Right renal cortex interstitium (tissue), 3 donors: ENCODE measurements at regions not wholly inside any gene's neighbourhood (a gene's known extent, or its start where the extent isn't known, plus 50 kb on each side); places are given as distances from the start of the nearest gene placed in this dataset.
A peak's percentile ranks its signal among the peaks of the same experiment; 100 is the strongest.
"Not testable (repeated sequence)": the region's sequence is repeated elsewhere in the genome, so short reads cannot be mapped to it uniquely, and the experiment has no call there.

ENCODE experiments used
- DNase-seq, 3 donors: peaks; one replicate each; pipeline ENCODE4 v3.0.0-alpha.2; 2013; ENCODE audit warnings: low read depth in 3 of 3, low spot score in 2 of 3

- DNase-seq, result not testable (repeated sequence)
Observed at GRCh38 chr10:61818251-61818650, 83.2 kb upstream of the ARID5B start.

GRCh38 chr10:61819208-61819607 is 82.3 kb upstream of the ARID5B start:
- DNase-seq, result no peak

GRCh38 chr10:61821153-61821552 is 80.3 kb upstream of the ARID5B start:
- no peak for DNase-seq

GRCh38 chr10:61821693-61822092 is 79.8 kb upstream of the ARID5B start:
- DNase-seq, result no peak

GRCh38 chr10:61822096-61822495 is 79.4 kb upstream of the ARID5B start:
- DNase-seq, result no peak

- no peak for DNase-seq
Observed at GRCh38 chr10:61822781-61823230, 78.7 kb upstream of the ARID5B start.

- no peak for DNase-seq
Observed at GRCh38 chr10:61825001-61825400, 76.5 kb upstream of the ARID5B start.

GRCh38 chr10:61825628-61826027 is 75.9 kb upstream of the ARID5B start:
- DNase-seq, result no peak

- no peak for DNase-seq
Observed at GRCh38 chr10:61828034-61828433, 73.5 kb upstream of the ARID5B start.

GRCh38 chr10:61828788-61829187 is 72.7 kb upstream of the ARID5B start:
- no peak for DNase-seq

- DNase-seq, result no peak
Observed at GRCh38 chr10:61830072-61830845, 71.2 kb upstream of the ARID5B start.

GRCh38 chr10:61830846-61831273 is 70.6 kb upstream of the ARID5B start:
- no peak for DNase-seq

GRCh38 chr10:61832866-61833481 is 68.5 kb upstream of the ARID5B start:
- DNase-seq, result no peak

- DNase-seq, result no peak
Observed at GRCh38 chr10:61834519-61834918, 67.0 kb upstream of the ARID5B start.

GRCh38 chr10:61835069-61835945 is 66.2 kb upstream of the ARID5B start:
- DNase-seq, result peak in 1 of 3 donors; percentile 18

- peak in 1 of 3 donors; percentile 16 for DNase-seq
Observed at GRCh38 chr10:61835946-61836887, 65.3 kb upstream of the ARID5B start.

GRCh38 chr10:61836888-61837754 is 64.4 kb upstream of the ARID5B start:
- DNase-seq, result peak in 1 of 3 donors; percentile 10

GRCh38 chr10:61837755-61838171 is 63.7 kb upstream of the ARID5B start:
- peak in 2 of 3 donors; percentile 27 to 43 for DNase-seq

- DNase-seq, result no peak
Observed at GRCh38 chr10:61839916-61840315, 61.6 kb upstream of the ARID5B start.
